Astrocyte of the spinal cord (primary cell): ENCODE measurements at regions not wholly inside any gene's neighbourhood (a gene's known extent, or its start where the extent isn't known, plus 50 kb on each side); places are given as distances from the start of the nearest gene placed in this dataset.

Experiments used
- DNase-seq: peaks from one replicate; pipeline ENCODE4 v3.0.0; 2011; ENCODE audit warnings: low read depth, low spot score
- H3K4me3 ChIP-seq: 2 replicates; pipeline ENCODE4 v1.5.1; 2011; ENCODE audit warnings: low read depth, mild to moderate bottlenecking, low read length, moderate library complexity
- in situ Hi-C: cut with HindIII; loops from 2 replicates; pipeline ENCODE4 v1.10.0; 2017; ENCODE audit warnings: low sequenced_read_pairs
- TF ChIP-seq, protein P1 (sequence below): IDR thresholded peaks from 2 replicates; pipeline ENCODE4 v1.5.1; 2012; ENCODE audit warnings: low read depth, mild to moderate bottlenecking, low read length, inconsistent platforms

DNA sequence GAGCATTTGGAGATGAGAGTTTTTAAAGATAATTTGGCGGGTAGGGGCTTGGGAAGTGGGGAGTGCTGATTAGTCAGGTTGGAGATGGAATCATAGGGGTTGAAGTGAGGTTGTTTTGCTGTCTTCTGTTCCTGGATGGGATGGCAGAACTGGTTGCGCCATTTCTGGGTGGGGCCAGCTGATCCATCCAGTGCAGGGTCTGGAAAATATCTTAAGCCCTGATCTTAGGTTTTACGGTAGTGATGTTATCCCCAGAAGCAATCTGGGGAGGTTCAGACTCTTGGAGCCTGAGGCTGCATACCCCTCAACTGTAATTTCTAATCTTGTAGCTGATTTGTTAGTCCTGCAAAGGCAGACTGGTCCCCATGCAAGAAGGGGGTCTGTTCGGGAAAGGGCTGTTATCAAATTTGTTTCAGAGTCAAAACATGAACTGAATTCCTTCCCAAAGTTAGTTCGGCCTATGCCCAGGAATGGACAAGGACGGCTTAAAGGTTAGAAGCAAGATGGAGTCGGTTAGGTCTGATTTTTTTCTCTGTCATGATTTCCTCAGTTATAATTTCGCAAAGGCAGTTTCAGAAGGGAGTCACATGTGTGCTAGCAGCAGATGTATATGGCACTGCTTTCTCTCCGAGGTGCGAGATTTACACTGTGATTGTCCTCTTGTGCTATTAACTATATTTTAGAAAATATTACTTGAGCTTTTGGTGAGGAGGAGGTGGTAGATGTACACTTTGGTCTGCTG, 540.4 kb downstream of the EDEM1 start:
- H3K4me3 ChIP-seq: no peak overlapping the region
- no peak for DNase-seq
- TF ChIP-seq, protein P1, sequence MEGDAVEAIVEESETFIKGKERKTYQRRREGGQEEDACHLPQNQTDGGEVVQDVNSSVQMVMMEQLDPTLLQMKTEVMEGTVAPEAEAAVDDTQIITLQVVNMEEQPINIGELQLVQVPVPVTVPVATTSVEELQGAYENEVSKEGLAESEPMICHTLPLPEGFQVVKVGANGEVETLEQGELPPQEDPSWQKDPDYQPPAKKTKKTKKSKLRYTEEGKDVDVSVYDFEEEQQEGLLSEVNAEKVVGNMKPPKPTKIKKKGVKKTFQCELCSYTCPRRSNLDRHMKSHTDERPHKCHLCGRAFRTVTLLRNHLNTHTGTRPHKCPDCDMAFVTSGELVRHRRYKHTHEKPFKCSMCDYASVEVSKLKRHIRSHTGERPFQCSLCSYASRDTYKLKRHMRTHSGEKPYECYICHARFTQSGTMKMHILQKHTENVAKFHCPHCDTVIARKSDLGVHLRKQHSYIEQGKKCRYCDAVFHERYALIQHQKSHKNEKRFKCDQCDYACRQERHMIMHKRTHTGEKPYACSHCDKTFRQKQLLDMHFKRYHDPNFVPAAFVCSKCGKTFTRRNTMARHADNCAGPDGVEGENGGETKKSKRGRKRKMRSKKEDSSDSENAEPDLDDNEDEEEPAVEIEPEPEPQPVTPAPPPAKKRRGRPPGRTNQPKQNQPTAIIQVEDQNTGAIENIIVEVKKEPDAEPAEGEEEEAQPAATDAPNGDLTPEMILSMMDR: no peak
- in situ Hi-C loops: no loop called here

DNA sequence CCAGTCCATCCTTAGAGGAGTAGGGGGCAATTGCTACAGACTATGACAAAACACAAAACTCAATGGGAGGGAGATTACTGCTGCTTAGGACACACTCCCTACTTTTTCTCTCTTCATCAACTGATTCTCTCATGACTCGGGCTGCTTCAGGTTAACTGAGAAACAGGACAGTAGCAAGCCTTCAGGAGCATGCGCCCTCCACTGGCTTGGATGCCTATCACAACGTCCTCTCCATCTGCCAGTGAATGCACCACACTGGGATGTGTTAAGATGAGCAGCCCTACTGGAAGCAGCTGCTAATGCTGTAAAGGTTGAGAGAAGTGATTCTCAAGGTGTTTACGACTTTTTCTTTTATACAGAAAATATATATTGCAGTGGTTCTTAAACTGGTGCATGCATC, 542.3 kb downstream of the EDEM1 start:
- no peak overlapping the region for H3K4me3 ChIP-seq
- in situ Hi-C loops: no loop called here
- DNase-seq: no peak
- TF ChIP-seq, protein P1: no peak

DNA sequence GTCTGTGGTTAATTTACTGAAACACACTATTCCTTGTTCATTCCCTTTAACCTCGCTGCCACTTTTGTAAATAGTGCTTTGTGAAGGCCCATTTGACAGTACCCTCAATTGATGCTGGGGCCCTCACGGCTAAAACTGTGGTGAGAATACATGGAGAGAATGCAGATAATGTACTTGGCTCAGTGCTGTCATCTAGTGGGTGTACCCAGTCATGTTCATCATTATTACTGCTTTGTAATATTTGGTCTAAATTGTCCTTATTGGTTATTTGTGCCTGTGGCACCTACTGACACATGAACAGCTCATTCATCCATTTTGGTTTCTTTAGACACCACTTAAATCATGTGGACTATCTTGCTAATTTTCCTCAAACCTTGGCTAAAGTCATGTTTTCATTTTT, 543.6 kb downstream of the EDEM1 start:
- H3K4me3 ChIP-seq: no peak overlapping the region
- DNase-seq: no peak
- TF ChIP-seq, protein P1: peak; percentile 5
- in situ Hi-C loops: no loop called here

DNA sequence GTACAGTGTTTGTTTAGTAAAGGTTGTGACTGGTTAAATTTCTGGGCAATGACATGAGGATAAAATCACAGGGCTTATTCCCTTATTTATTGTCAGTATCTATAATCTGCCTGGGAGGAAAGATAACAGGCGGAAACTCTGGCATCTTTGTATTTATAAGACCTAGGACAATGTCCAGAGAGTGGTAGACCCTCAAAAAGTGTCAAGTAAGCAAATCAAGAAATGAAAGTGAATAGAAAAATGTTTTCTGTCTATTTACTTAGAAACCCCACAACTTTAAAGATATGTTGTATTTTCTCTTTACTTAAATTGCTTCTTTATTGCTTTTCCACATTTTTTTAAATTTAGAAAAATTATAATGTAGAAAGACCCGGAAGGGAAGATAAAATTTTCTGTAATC, 544.6 kb downstream of the EDEM1 start:
- in situ Hi-C loops: no loop called here
- no peak overlapping the region for H3K4me3 ChIP-seq
- TF ChIP-seq, protein P1: no peak
- no peak for DNase-seq

DNA sequence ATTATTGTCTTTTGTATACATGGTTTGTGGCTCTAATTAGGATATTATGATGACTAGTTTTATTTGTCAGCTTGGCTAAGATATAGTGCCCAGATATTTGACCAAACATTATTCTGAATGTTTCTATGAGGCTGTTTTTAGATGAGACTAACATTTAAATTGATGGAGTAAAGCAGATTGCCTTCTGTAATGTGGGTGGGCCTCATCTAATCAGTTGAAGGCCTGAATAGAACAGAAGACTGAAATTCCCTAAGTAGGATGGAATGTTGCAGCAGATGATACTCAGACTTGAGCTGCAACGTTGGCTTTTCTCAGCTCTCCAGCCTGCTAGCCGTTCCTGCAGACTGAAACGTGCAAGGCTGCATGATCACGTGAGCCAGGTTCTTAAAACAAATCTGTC, 546.5 kb downstream of the EDEM1 start:
- TF ChIP-seq, protein P1: no peak
- in situ Hi-C loops: no loop called here

DNA sequence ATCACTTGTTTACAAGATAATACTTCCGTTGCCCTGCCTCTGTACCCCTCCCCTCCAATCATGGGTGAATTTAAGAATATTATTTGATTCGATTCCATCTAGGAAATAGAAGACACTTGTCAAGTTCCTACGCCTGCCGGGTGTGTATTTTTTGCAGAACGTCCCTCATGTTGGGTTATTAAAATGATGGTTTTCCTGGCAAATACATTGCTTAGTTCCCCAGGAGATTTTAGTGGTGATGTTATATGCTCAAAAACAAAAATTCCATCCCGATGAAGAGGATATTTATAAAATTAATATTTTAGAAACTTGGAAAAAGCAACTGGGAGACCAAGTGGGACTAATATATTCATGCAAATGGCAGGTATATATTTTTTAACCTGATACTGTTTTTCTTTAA, 548.4 kb downstream of the EDEM1 start:
- no peak overlapping the region for H3K4me3 ChIP-seq
- TF ChIP-seq, protein P1: no peak
- DNase-seq: no peak
- in situ Hi-C loops: no loop called here

More for the DNA sequence above, 546.5 kb downstream of the EDEM1 start:
- no peak overlapping the region for H3K4me3 ChIP-seq
- no peak for DNase-seq
